ENCODE measurements at regions not wholly inside any gene's neighbourhood (a gene's known extent, or its start where the extent isn't known, plus 50 kb on each side); places are given as distances from the start of the nearest gene placed in this dataset.

DNA sequence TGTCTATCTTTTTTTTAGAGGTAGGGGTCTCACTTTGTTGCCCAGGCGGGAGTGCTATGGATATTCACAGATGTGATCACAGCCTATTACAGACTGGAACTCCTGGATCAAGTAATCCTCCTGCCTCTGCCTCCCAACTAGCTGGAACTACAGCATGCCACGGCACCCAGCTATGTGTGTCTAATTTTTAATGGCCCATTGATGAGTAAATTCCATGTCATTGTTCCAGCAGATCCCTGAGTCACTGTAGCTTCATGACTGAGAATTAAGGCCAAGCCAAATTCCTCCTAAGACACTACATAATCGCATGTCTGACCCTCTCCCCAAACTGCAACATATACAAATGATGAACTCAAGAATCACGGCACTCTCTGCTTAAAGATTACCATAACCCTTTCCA lies 84.2 kb upstream of the RGS2 start (continued):
- no peak for TF ChIP-seq JUND (IDR thresholded peaks at IDR 0.05; ENCODE audit: low read length)
- TF ChIP-seq, protein P1, sequence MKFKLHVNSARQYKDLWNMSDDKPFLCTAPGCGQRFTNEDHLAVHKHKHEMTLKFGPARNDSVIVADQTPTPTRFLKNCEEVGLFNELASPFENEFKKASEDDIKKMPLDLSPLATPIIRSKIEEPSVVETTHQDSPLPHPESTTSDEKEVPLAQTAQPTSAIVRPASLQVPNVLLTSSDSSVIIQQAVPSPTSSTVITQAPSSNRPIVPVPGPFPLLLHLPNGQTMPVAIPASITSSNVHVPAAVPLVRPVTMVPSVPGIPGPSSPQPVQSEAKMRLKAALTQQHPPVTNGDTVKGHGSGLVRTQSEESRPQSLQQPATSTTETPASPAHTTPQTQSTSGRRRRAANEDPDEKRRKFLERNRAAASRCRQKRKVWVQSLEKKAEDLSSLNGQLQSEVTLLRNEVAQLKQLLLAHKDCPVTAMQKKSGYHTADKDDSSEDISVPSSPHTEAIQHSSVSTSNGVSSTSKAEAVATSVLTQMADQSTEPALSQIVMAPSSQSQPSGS (IDR thresholded peaks at IDR 0.05; ENCODE audit: low read length) = no peak
- TF ChIP-seq SIN3A (conservative IDR thresholded peaks at IDR 0.05 in 1 of 2, IDR thresholded peaks at IDR 0.05 in 1 of 2; ENCODE audit: low read depth in 1 of 2, low read length in 2 of 2) = no peak
- no peak for TF ChIP-seq RXRA (IDR thresholded peaks at IDR 0.05; ENCODE audit: insufficient read depth, low read depth, low read length)
- TF ChIP-seq YY1 (IDR thresholded peaks at IDR 0.05; ENCODE audit: low read depth, low read length) = no peak

Data from H1 (cell line).